CD4-positive, alpha-beta T cell (primary cell): ENCODE measurements at regions not wholly inside any gene's neighbourhood (a gene's known extent, or its start where the extent isn't known, plus 50 kb on each side); places are given as distances from the start of the nearest gene placed in this dataset.
A peak's percentile ranks its signal among the peaks of the same experiment; 100 is the strongest.

ENCODE experiments used
- ATAC-seq: fragments of 200-7000 bp; cut with Tn5 transposase; one replicate; pipeline ENCODE4 v1.10.0; 2022; ENCODE audit warnings: mild to moderate bottlenecking; ENCODE audit not compliant: poor library complexity
- CTCF ChIA-PET: fragments of 350-600 bp; sonication (Branson Sonifier 250); formaldehyde crosslinking; loops from one replicate; lab custom pipeline; 2021; ENCODE audit warnings: antibody characterized with exemption, inconsistent platforms; lab: Charles Lee
- POLR2A ChIA-PET: fragments of 350-600 bp; sonication (Branson Sonifier 250); formaldehyde crosslinking; loops from one replicate; lab custom pipeline; 2021; ENCODE audit warnings: antibody characterized with exemption, inconsistent platforms; lab: Charles Lee
- DNase-seq, 14 experiments: peaks; one replicate each; pipeline ENCODE4 v3.0.0-alpha.2; 2013 to 2020; ENCODE audit warnings: mixed read lengths in 2 of 14
- H3K27ac ChIP-seq, 2 donors: one replicate each; pipeline versions ENCODE4 v1.5.1 to v1.7.0; 2013; ENCODE audit warnings: low read length in 2 of 2, low read depth in 1 of 2, mild to moderate bottlenecking in 1 of 2
- H3K27me3 ChIP-seq, 2 experiments: 1 replicate in 1 of 2; 2 replicates in 1 of 2; pipeline versions ENCODE4 v1.6.1 to v1.7.0; 2013; ENCODE audit warnings: low read length in 2 of 2, control low read depth in 1 of 2, mild to moderate bottlenecking in 1 of 2, moderate library complexity in 1 of 2; ENCODE audit not compliant: insufficient read depth in 2 of 2, control insufficient read depth in 1 of 2
- H3K36me3 ChIP-seq: one replicate; pipeline ENCODE4 v1.6.1; 2013; ENCODE audit warnings: low read length, control low read depth; ENCODE audit not compliant: insufficient read depth
- H3K4me1 ChIP-seq: one replicate; pipeline ENCODE4 v1.6.1; 2013; ENCODE audit warnings: low read length, control low read depth; ENCODE audit not compliant: insufficient read depth
- H3K4me3 ChIP-seq: one replicate; pipeline ENCODE4 v1.5.1; 2013; ENCODE audit warnings: mild to moderate bottlenecking, low read length, moderate library complexity
- H3K9me3 ChIP-seq, 2 experiments: 1 replicate in 1 of 2; 2 replicates in 1 of 2; pipeline versions ENCODE4 v1.6.1 to v1.7.0; 2013; ENCODE audit warnings: low read length in 2 of 2, mild to moderate bottlenecking in 2 of 2, control low read depth in 1 of 2, moderate library complexity in 1 of 2; ENCODE audit not compliant: control insufficient read depth in 1 of 2, insufficient read depth in 1 of 2
- H3K27ac Mint-ChIP-seq: one replicate; pipeline ENCODE4 v1.8.0; 2020; ENCODE audit warnings: mixed read lengths
- H3K27me3 Mint-ChIP-seq: one replicate; pipeline ENCODE4 v1.8.0; 2021; ENCODE audit warnings: mixed read lengths
- H3K36me3 Mint-ChIP-seq: one replicate; pipeline ENCODE4 v1.8.0; 2021; ENCODE audit warnings: low read depth, mixed read lengths
- H3K4me1 Mint-ChIP-seq: one replicate; pipeline ENCODE4 v1.8.0; 2021; ENCODE audit warnings: low read depth, mixed read lengths
- H3K4me3 Mint-ChIP-seq: one replicate; pipeline ENCODE4 v1.8.0; 2020; ENCODE audit warnings: mild to moderate bottlenecking, mixed read lengths
- H3K9me3 Mint-ChIP-seq: one replicate; pipeline ENCODE4 v1.8.0; 2020; ENCODE audit warnings: mixed read lengths
- intact Hi-C, 2 experiments: fragments of 100-400 bp; cut with DNase I in 1 of 2; cut with micrococcal nuclease in 1 of 2; formaldehyde crosslinking; loops; one replicate each; pipeline versions ENCODE4 v1.15.1 to v1.9.0; 2023 to 2025; cut with DNase I, micrococcal nuclease
- TF ChIP-seq, protein P1 (sequence below): fragments of 200-600 bp; IDR thresholded peaks from one replicate; pipeline ENCODE4 v1.8.0; 2022; ENCODE audit warnings: antibody characterized with exemption, mild to moderate bottlenecking

GRCh38 chr7:17680943-17681351 lies 259.3 kb downstream of the SNX13 start:
- H3K4me3 ChIP-seq: no peak overlapping the region
- H3K36me3 ChIP-seq: no peaks in the 10 kb centered on the region
- TF ChIP-seq, protein P1, sequence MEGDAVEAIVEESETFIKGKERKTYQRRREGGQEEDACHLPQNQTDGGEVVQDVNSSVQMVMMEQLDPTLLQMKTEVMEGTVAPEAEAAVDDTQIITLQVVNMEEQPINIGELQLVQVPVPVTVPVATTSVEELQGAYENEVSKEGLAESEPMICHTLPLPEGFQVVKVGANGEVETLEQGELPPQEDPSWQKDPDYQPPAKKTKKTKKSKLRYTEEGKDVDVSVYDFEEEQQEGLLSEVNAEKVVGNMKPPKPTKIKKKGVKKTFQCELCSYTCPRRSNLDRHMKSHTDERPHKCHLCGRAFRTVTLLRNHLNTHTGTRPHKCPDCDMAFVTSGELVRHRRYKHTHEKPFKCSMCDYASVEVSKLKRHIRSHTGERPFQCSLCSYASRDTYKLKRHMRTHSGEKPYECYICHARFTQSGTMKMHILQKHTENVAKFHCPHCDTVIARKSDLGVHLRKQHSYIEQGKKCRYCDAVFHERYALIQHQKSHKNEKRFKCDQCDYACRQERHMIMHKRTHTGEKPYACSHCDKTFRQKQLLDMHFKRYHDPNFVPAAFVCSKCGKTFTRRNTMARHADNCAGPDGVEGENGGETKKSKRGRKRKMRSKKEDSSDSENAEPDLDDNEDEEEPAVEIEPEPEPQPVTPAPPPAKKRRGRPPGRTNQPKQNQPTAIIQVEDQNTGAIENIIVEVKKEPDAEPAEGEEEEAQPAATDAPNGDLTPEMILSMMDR: peak; percentile 72
- no peak for ATAC-seq
- Mint-ChIP-seq H3K9me3 (no peaks in the 10 kb centered on the region), H3K27ac (no peak overlapping the region), H3K4me3 (no peak overlapping the region), H3K27me3 (no peaks in the 10 kb centered on the region), H3K36me3 (no peaks in the 10 kb centered on the region), H3K4me1 (no peaks in the 10 kb centered on the region)
- ChIA-PET CTCF (no interaction called here), POLR2A (no interaction called here)
- peak in 3 of 14 experiments; percentile 31 to 45 (median 37) for DNase-seq
- intact Hi-C loops: loop anchor here (1.0 to 10.0 kb wide), 5 partner anchors 664 to 1985 kb away; no protein-coding TSS in a partner anchor
- no peak overlapping the region for H3K27ac ChIP-seq
- H3K9me3 ChIP-seq: no peaks in the 10 kb centered on the region
- H3K4me1 ChIP-seq: no peaks in the 10 kb centered on the region
- H3K27me3 ChIP-seq: no peaks in the 10 kb centered on the region

- H3K36me3 Mint-ChIP-seq: no peaks in the 10 kb centered on the region
- H3K4me1 ChIP-seq: no peaks in the 10 kb centered on the region
- H3K4me1 Mint-ChIP-seq: no peaks in the 10 kb centered on the region
- intact Hi-C loops: loop anchor here (2.0 to 10.0 kb wide), 4 partner anchors 663 to 1370 kb away; no protein-coding TSS in a partner anchor
- no peaks in the 10 kb centered on the region for H3K27me3 ChIP-seq
- TF ChIP-seq, protein P1: no peak
- no peaks in the 10 kb centered on the region for H3K36me3 ChIP-seq
- ATAC-seq: no peak
- no peak overlapping the region for H3K4me3 ChIP-seq
- H3K4me3 Mint-ChIP-seq: no peak overlapping the region
- H3K9me3 ChIP-seq: no peaks in the 10 kb centered on the region
- no peak for DNase-seq
- ChIA-PET POLR2A (no interaction called here), CTCF (no interaction called here)
- H3K27ac ChIP-seq: no peak overlapping the region
- H3K27me3 Mint-ChIP-seq: no peaks in the 10 kb centered on the region
- no peaks in the 10 kb centered on the region for H3K9me3 Mint-ChIP-seq
- no peak overlapping the region for H3K27ac Mint-ChIP-seq
Measured at GRCh38 chr7:17681965-17682364, 258.3 kb downstream of the SNX13 start.

DNA sequence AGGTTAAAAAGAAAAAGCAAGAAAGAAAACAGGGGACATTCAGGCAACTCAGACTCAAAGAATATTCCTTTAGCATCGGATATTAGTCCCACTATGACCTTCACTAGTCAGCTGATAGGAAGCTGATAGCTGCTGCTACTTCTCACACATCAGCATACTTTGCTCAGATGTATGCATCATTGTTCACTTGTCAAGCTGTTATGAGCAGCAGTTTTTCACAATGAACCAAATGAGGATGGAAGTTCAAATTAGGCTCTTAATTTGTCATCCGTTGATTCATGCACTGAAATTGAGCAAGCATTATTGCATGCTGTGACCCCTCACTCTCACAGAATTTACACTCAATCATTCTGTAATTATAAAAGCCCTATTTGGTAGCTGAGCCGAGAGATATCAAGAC lies 257.7 kb downstream of the SNX13 start:
- ATAC-seq (no peak), DNase-seq (no peak)
- TF ChIP-seq, protein P1: no peak
- no peaks in the 10 kb centered on the region for H3K36me3 Mint-ChIP-seq
- no peaks in the 10 kb centered on the region for H3K9me3 Mint-ChIP-seq
- no peaks in the 10 kb centered on the region for H3K9me3 ChIP-seq
- H3K27me3 Mint-ChIP-seq: no peaks in the 10 kb centered on the region
- H3K4me1 ChIP-seq: no peaks in the 10 kb centered on the region
- H3K27ac ChIP-seq: no peak overlapping the region
- no peaks in the 10 kb centered on the region for H3K27me3 ChIP-seq
- CTCF ChIA-PET: no interaction called here
- no peaks in the 10 kb centered on the region for H3K36me3 ChIP-seq
- H3K4me1 Mint-ChIP-seq: no peaks in the 10 kb centered on the region
- H3K27ac Mint-ChIP-seq: no peak overlapping the region
- H3K4me3 Mint-ChIP-seq: no peak overlapping the region
- intact Hi-C loops: loop anchor here (5.0 to 10.0 kb wide), 3 partner anchors 665 to 1370 kb away; no protein-coding TSS in a partner anchor
- no peak overlapping the region for H3K4me3 ChIP-seq
- POLR2A ChIA-PET: no interaction called here
